Stomach smooth muscle (tissue), 2 donors: ENCODE measurements at regions not wholly inside any gene's neighbourhood (a gene's known extent, or its start where the extent isn't known, plus 50 kb on each side); places are given as distances from the start of the nearest gene placed in this dataset.

Experiments
- H3K27ac ChIP-seq: one replicate; pipeline ENCODE4 v1.7.0; 2013; ENCODE audit warnings: mild to moderate bottlenecking, low read length, inconsistent platforms
- H3K27me3 ChIP-seq, 2 donors: one replicate each; pipeline ENCODE4 v1.7.0; 2013; ENCODE audit warnings: low read length in 2 of 2; ENCODE audit not compliant: insufficient read depth in 2 of 2, control insufficient read depth in 1 of 2
- H3K36me3 ChIP-seq, 2 donors: one replicate each; pipeline ENCODE4 v1.7.0; 2013; ENCODE audit warnings: low read length in 2 of 2; ENCODE audit not compliant: control insufficient read depth in 2 of 2, insufficient read depth in 2 of 2
- H3K4me1 ChIP-seq: one replicate; pipeline ENCODE4 v1.7.0; 2013; ENCODE audit warnings: low read length; ENCODE audit not compliant: control insufficient read depth, insufficient read depth
- H3K4me3 ChIP-seq, 2 donors: one replicate each; pipeline ENCODE4 v1.7.0; 2013; ENCODE audit warnings: low read length in 2 of 2
- H3K9ac ChIP-seq, 2 donors: one replicate each; pipeline ENCODE4 v1.7.0; 2013; ENCODE audit warnings: low read length in 2 of 2, mild to moderate bottlenecking in 1 of 2
- H3K9me3 ChIP-seq, 2 donors: one replicate each; pipeline ENCODE4 v1.7.0; 2013; ENCODE audit warnings: low read length in 2 of 2; ENCODE audit not compliant: control insufficient read depth in 2 of 2
- donor health status: healthy.
- donor health status: Pancreatic carcinoma.

- H3K9me3 ChIP-seq: no peaks in the 10 kb centered on the region
- no peaks in the 10 kb centered on the region for H3K4me1 ChIP-seq
- H3K4me3 ChIP-seq: no peak overlapping the region
- H3K9ac ChIP-seq: no peak overlapping the region
- no peaks in the 10 kb centered on the region for H3K36me3 ChIP-seq
- no peaks in the 10 kb centered on the region for H3K27me3 ChIP-seq
- no peak overlapping the region for H3K27ac ChIP-seq
Measured at GRCh38 chr7:81577642-81578340, 192.1 kb downstream of the HGF start.

- Histone ChIP-seq H3K27ac (no peak overlapping the region), H3K9me3 (no peaks in the 10 kb centered on the region), H3K27me3 (no peaks in the 10 kb centered on the region), H3K4me3 (no peak overlapping the region), H3K36me3 (no peaks in the 10 kb centered on the region), H3K9ac (no peak overlapping the region), H3K4me1 (no peaks in the 10 kb centered on the region)
Measured at GRCh38 chr7:81574723-81575326, 195.0 kb downstream of the HGF start.

DNA sequence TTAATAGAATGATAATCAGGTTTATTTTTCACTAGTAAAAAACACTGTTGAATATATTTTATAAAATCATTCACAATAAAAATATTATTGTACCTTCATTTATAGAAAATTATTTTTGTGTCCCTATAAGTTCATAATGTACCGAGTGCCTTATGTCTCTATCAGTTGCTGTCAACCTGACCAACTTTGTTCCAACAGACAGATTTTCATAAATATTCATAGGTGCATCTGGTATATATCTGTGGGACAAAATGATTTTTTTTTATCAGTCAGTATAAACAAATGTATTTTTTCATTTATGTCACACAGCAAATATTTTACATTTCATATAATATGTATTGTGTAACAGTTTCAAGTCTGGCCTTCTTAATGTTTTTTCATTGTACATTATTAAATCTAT lies 195.9 kb downstream of the HGF start:
- H3K27me3 ChIP-seq: no peaks in the 10 kb centered on the region
- no peaks in the 10 kb centered on the region for H3K4me1 ChIP-seq
- H3K36me3 ChIP-seq: no peaks in the 10 kb centered on the region
- no peak overlapping the region for H3K27ac ChIP-seq
- H3K9ac ChIP-seq: no peak overlapping the region
- no peak overlapping the region for H3K4me3 ChIP-seq
- no peaks in the 10 kb centered on the region for H3K9me3 ChIP-seq

DNA sequence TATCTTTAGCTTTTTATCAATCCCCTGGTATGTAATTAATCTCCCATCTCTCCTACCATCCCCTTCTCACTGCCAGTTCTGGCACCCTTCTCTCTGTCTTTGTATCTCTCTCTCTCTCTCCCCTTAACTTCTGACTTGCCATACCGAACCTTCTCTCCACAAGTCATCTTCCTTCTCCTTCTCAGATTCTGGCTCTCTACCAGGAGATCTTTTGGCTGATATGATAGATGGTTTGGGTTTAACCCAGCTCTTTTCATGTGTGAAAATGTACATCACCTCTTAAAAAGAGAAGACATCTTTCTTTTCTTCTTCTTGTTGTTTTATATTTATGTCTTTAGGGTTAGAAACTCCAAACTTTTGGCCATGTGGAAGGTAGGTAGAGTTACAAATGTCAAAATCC lies 196.7 kb downstream of the HGF start:
- Histone ChIP-seq H3K4me3 (no peak overlapping the region), H3K27me3 (no peaks in the 10 kb centered on the region), H3K4me1 (no peaks in the 10 kb centered on the region), H3K27ac (no peak overlapping the region), H3K36me3 (no peaks in the 10 kb centered on the region), H3K9ac (no peak overlapping the region), H3K9me3 (no peaks in the 10 kb centered on the region)

DNA sequence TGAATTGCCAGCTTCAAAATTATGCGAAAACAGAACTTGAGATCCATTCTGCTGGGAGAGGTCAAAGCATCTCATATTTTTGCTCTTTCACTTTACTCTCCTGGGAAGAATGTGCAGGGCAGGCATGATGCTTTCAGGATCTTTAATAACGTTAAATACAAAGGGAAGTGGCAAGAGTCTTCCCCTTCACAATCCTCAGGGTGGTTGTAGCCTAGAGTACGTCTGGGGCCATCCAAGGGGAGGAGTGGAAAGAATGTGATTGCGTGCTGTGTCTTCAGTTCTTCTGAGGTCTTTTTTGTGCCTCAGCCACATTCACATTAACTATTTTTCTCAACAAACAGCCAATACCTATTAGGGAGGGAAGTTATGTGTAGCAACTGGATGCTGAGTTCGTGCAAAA lies 207.3 kb downstream of the HGF start:
- Histone ChIP-seq H3K4me1 (no peaks in the 10 kb centered on the region), H3K27me3 (no peaks in the 10 kb centered on the region), H3K9me3 (peaks cover 0 to 3% of the 10 kb centered on the region in 2 donors), H3K4me3 (no peak overlapping the region), H3K9ac (no peak overlapping the region), H3K27ac (no peak overlapping the region), H3K36me3 (no peaks in the 10 kb centered on the region)

DNA sequence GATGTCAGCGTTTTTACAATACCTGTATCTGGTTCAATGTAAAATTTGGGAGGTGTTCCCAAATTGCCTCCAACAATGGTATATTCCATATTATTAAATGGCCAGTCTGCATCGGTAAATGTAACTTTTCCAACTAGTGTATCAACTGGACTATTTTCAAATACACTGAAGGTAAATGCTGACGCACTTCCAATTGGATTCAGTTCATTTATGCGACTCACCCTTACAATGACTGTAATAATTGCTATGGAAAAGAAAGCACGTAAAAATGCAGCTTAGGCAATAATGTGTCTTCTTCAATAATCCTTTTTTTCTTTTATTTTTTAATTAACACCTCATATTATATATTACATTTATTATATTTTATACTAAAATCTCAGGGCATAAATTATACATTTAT lies 209.1 kb downstream of the HGF start:
- Histone ChIP-seq H3K9ac (no peak overlapping the region), H3K36me3 (no peaks in the 10 kb centered on the region), H3K4me1 (no peaks in the 10 kb centered on the region), H3K27ac (no peak overlapping the region), H3K4me3 (no peak overlapping the region), H3K9me3 (no peaks in the 10 kb centered on the region), H3K27me3 (no peaks in the 10 kb centered on the region)

DNA sequence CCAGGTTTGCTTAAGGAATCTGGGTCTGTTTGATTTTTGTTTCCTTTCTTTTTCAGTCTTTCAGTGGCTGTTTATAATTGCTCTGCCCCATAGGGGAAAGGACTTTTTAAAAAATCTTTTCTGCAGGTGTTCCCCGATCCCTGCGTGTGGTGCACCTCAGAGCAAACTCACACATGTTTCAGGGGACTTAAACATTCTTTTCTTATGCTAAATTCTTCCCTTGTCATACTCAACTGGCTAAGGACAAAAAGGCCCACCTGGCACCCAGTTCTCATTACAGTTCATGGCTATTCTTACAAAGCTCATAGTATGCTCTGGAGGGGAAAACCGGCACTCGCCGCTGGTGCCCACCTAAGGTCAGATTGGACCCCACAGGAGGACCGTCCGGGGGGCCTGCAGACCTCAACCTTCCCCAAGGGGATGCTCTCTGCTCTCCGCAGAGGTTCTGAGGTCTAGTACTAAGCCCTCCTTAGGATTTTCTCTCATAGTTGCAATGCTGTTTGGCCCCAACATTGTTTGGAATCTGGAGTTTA lies 220.3 kb downstream of the HGF start:
- no peak overlapping the region for H3K9ac ChIP-seq
- no peaks in the 10 kb centered on the region for H3K36me3 ChIP-seq
- no peak overlapping the region for H3K27ac ChIP-seq
- H3K4me1 ChIP-seq: no peaks in the 10 kb centered on the region
- H3K9me3 ChIP-seq: no peaks in the 10 kb centered on the region
- H3K27me3 ChIP-seq: no peaks in the 10 kb centered on the region
- H3K4me3 ChIP-seq: no peak overlapping the region

GRCh38 chr7:81534996-81535395 lies 234.9 kb downstream of the HGF start:
- no peaks in the 10 kb centered on the region for H3K4me1 ChIP-seq
- H3K9me3 ChIP-seq: no peaks in the 10 kb centered on the region
- H3K27ac ChIP-seq: no peak overlapping the region
- H3K27me3 ChIP-seq: no peaks in the 10 kb centered on the region
- H3K36me3 ChIP-seq: no peaks in the 10 kb centered on the region
- H3K9ac ChIP-seq: no peak overlapping the region
- H3K4me3 ChIP-seq: no peak overlapping the region

DNA sequence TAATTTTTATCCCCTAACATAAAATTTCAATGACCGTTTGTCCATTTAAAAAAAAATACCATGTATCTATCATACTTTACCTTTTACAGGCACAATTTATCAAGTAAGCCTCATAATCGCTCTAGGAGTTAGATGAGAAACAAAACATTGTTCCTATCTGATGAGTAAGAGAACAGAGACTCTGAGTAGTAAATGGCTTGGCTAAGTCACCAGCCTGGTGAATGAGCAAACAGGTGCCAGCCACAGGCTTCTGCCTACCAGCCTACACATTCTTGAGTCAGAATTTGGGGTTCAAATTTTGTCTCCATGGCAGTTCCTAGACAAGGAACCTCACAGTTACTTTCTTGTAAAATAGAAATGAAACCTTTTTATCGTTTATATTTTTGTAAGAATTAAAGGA lies 235.4 kb downstream of the HGF start:
- Histone ChIP-seq H3K27ac (no peak overlapping the region), H3K36me3 (no peaks in the 10 kb centered on the region), H3K4me1 (no peaks in the 10 kb centered on the region), H3K9me3 (no peaks in the 10 kb centered on the region), H3K27me3 (no peaks in the 10 kb centered on the region), H3K4me3 (no peak overlapping the region), H3K9ac (no peak overlapping the region)

GRCh38 chr7:81533931-81534330 lies 235.9 kb downstream of the HGF start:
- Histone ChIP-seq H3K9me3 (no peaks in the 10 kb centered on the region), H3K27me3 (no peaks in the 10 kb centered on the region), H3K9ac (no peak overlapping the region), H3K27ac (no peak overlapping the region), H3K36me3 (no peaks in the 10 kb centered on the region), H3K4me1 (no peaks in the 10 kb centered on the region), H3K4me3 (no peak overlapping the region)

GRCh38 chr7:81533426-81533825 lies 236.4 kb downstream of the HGF start:
- Histone ChIP-seq H3K9ac (no peak overlapping the region), H3K9me3 (no peaks in the 10 kb centered on the region), H3K36me3 (no peaks in the 10 kb centered on the region), H3K27me3 (no peaks in the 10 kb centered on the region), H3K27ac (no peak overlapping the region), H3K4me1 (no peaks in the 10 kb centered on the region), H3K4me3 (no peak overlapping the region)
